SK-N-MC (cell line): ENCODE measurements at regions not wholly inside any gene's neighbourhood (a gene's known extent, or its start where the extent isn't known, plus 50 kb on each side); places are given as distances from the start of the nearest gene placed in this dataset.

Source experiments
- EZH2 ChIP-seq: fragments of 200-600 bp; sonication (generic); IDR thresholded peaks from one replicate; pipeline ENCODE4 v1.6.1; 2017; ENCODE audit warnings: antibody characterized with exemption
- FOXP2 ChIP-seq: optimal IDR thresholded peaks from 2 replicates; pipeline ENCODE3; 2011; ENCODE audit warnings: mild to moderate bottlenecking, moderate library complexity; ENCODE audit not compliant: insufficient read depth; ENCODE audit errors: extremely low read length, control extremely low read depth
- POLR2AphosphoS5 ChIP-seq: IDR thresholded peaks from 2 replicates; pipeline ENCODE4 v1.6.1; 2012; ENCODE audit warnings: mild to moderate bottlenecking, low read depth, low read length, borderline replicate concordance

DNA sequence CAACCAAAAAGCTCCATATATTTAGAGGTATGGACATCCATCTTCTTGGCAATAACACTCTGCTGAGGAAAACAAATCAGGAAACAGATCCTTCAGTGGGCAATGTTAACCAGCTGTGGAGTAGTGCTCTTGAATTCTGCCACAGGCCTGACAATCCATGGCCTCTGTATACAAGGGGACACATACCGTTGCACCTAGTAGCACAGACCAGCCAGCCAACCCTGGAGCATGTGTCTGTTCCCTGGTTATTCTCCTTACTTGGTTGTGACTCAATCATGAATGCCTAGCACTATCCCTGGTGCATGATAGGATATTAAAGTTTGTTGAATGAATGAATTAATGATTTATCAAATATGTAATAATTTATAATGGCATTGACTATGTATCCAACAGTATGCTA, 261.4 kb upstream of the MGAT5 start:
- TF ChIP-seq POLR2AphosphoS5 (no peak), EZH2 (no peak), FOXP2 (no peak)
